Astrocyte (in vitro differentiated cells and primary cell): ENCODE measurements at regions not wholly inside any gene's neighbourhood (a gene's known extent, or its start where the extent isn't known, plus 50 kb on each side); places are given as distances from the start of the nearest gene placed in this dataset.

Experiments used
- DNase-seq: peaks from one replicate; pipeline ENCODE4 v3.0.0-alpha.2; 2010; ENCODE audit warnings: low read depth
- FAIRE-seq: peaks from 2 replicates; lab custom pipeline; 2011; peaks lifted over from hg19 to GRCh38; lab: Jason Lieb, UNC
- H2AFZ ChIP-seq: 2 replicates; pipeline ENCODE4 v1.6.0; 2012; ENCODE audit warnings: low read depth, low read length, inconsistent platforms
- H3K27ac ChIP-seq: 2 replicates; pipeline ENCODE4 v1.5.1; 2011; ENCODE audit warnings: low read depth, low read length, inconsistent platforms
- H3K27me3 ChIP-seq: 2 replicates; pipeline ENCODE4 v1.6.0; 2011; ENCODE audit warnings: low read length, inconsistent platforms; ENCODE audit not compliant: insufficient read depth
- H3K36me3 ChIP-seq: 2 replicates; pipeline ENCODE4 v1.5.1; 2011; ENCODE audit warnings: low read length, inconsistent platforms; ENCODE audit not compliant: insufficient read depth
- H3K4me1 ChIP-seq: 2 replicates; pipeline ENCODE4 v1.5.1; 2011; ENCODE audit warnings: low read length, inconsistent platforms; ENCODE audit not compliant: insufficient read depth
- H3K4me2 ChIP-seq: 2 replicates; pipeline ENCODE4 v1.6.0; 2012; ENCODE audit warnings: low read length, inconsistent platforms
- H3K4me3 ChIP-seq: 2 replicates; pipeline ENCODE4 v1.5.1; 2011; ENCODE audit warnings: low read depth, mild to moderate bottlenecking, low read length, inconsistent platforms; ENCODE audit not compliant: insufficient read depth
- H3K79me2 ChIP-seq: 2 replicates; pipeline ENCODE4 v1.6.0; 2012; ENCODE audit warnings: mild to moderate bottlenecking, low read length, inconsistent platforms; ENCODE audit not compliant: insufficient read depth
- H3K9ac ChIP-seq: 2 replicates; pipeline ENCODE4 v1.6.0; 2012; ENCODE audit warnings: mild to moderate bottlenecking, low read length, inconsistent platforms
- H3K9me3 ChIP-seq: 2 replicates; pipeline ENCODE4 v1.5.1; 2012; ENCODE audit warnings: low read depth, mild to moderate bottlenecking, low read length, inconsistent platforms; ENCODE audit not compliant: insufficient read depth
- H4K20me1 ChIP-seq: 2 replicates; pipeline ENCODE4 v1.6.0; 2012; ENCODE audit warnings: low read length, inconsistent platforms; ENCODE audit not compliant: insufficient read depth
- H3K27ac Mint-ChIP-seq: one replicate; pipeline ENCODE4 v1.8.0; 2021; ENCODE audit warnings: mild to moderate bottlenecking, mixed read lengths; ENCODE audit not compliant: unreplicated experiment
- H3K27me3 Mint-ChIP-seq: one replicate; pipeline ENCODE4 v1.8.0; 2021; ENCODE audit warnings: low read depth, mixed read lengths; ENCODE audit not compliant: unreplicated experiment
- H3K36me3 Mint-ChIP-seq: one replicate; pipeline ENCODE4 v1.8.0; 2021; ENCODE audit warnings: low read depth, mixed read lengths; ENCODE audit not compliant: unreplicated experiment
- H3K4me1 Mint-ChIP-seq: one replicate; pipeline ENCODE4 v1.8.0; 2021; ENCODE audit warnings: low read depth, mixed read lengths; ENCODE audit not compliant: unreplicated experiment
- H3K4me3 Mint-ChIP-seq: one replicate; pipeline ENCODE4 v1.8.0; 2021; ENCODE audit warnings: mild to moderate bottlenecking, moderate library complexity, mixed read lengths; ENCODE audit not compliant: unreplicated experiment
- H3K9me3 Mint-ChIP-seq: one replicate; pipeline ENCODE4 v1.8.0; 2021; ENCODE audit warnings: mild to moderate bottlenecking, mixed read lengths; ENCODE audit not compliant: unreplicated experiment
- CTCF ChIP-seq: IDR thresholded peaks from 2 replicates; pipeline ENCODE4 v1.5.1; 2011; ENCODE audit warnings: low read depth, mild to moderate bottlenecking, inconsistent platforms, low read length, moderate library complexity; ENCODE audit not compliant: insufficient read depth
- EZH2 ChIP-seq: IDR thresholded peaks from 2 replicates; pipeline ENCODE4 v1.6.1; 2012; ENCODE audit warnings: mild to moderate bottlenecking, low read length, inconsistent platforms; ENCODE audit not compliant: insufficient read depth

DNA sequence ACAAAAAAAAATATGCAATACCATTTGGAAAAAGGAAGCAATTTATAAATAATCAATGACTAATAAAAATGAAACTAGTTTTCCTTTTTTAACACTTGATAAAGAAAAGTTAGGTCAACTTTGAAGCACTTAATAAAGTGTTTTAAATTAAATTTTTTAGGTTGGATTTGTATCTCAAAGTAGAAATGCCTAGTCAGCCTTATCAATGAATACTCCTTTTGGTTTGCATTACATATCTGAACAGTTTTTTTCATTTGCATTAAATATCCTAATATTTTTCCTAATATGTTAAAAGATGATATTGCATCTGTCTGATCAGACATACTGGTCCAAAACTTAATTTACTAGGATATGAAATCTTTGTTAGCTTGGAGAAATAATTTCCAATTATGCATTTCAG is 155.8 kb upstream of the ZFP42 start:
- no peaks in the 10 kb centered on the region for H3K36me3 ChIP-seq
- H3K4me1 Mint-ChIP-seq: no peaks in the 10 kb centered on the region
- H3K9me3 Mint-ChIP-seq: no peaks in the 10 kb centered on the region
- no peaks in the 10 kb centered on the region for H3K27me3 Mint-ChIP-seq
- no peaks in the 10 kb centered on the region for H3K36me3 Mint-ChIP-seq
- H3K4me3 ChIP-seq: no peak overlapping the region
- FAIRE-seq: no peak
- H3K4me2 ChIP-seq: no peak overlapping the region
- DNase-seq: no peak
- H3K4me3 Mint-ChIP-seq: no peak overlapping the region
- no peaks in the 10 kb centered on the region for H3K4me1 ChIP-seq
- no peaks in the 10 kb centered on the region for H4K20me1 ChIP-seq
- TF ChIP-seq CTCF (no peak), EZH2 (no peak)
- H3K9ac ChIP-seq: no peak overlapping the region
- no peak overlapping the region for H3K27ac Mint-ChIP-seq
- no peak overlapping the region for H3K27ac ChIP-seq
- H3K9me3 ChIP-seq: no peaks in the 10 kb centered on the region
- H3K79me2 ChIP-seq: no peaks in the 10 kb centered on the region
- H2AFZ ChIP-seq: no peak overlapping the region
- H3K27me3 ChIP-seq: no peaks in the 10 kb centered on the region

DNA sequence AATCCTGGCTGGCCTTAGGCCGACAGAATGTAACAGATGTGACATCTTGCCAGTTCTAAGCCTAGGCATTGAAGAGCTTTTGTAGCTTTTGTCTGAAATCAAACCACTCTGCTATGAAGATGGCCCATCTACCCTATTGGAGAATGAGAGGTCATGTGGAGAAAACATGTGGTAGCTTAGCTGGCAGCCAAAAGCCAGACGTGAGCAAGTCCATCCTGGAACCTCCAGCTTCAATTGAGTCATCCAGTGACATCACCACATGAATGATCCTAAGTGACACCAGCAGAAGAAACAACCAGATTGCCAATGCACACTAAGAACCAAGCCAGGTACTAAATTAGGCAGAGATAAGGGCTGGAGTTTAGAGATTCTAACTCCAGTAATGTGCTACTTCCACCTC is 154.8 kb upstream of the ZFP42 start:
- Histone ChIP-seq H4K20me1 (no peaks in the 10 kb centered on the region), H3K4me1 (no peaks in the 10 kb centered on the region), H2AFZ (no peak overlapping the region), H3K4me3 (no peak overlapping the region), H3K27me3 (no peaks in the 10 kb centered on the region), H3K79me2 (no peaks in the 10 kb centered on the region), H3K36me3 (no peaks in the 10 kb centered on the region), H3K9ac (no peak overlapping the region), H3K9me3 (no peaks in the 10 kb centered on the region), H3K27ac (no peak overlapping the region), H3K4me2 (no peak overlapping the region)
- no peak for TF ChIP-seq EZH2
- TF ChIP-seq CTCF: no peak
- Mint-ChIP-seq H3K36me3 (no peaks in the 10 kb centered on the region), H3K9me3 (peaks cover 3% of the 10 kb centered on the region), H3K4me1 (no peaks in the 10 kb centered on the region), H3K4me3 (no peak overlapping the region), H3K27ac (no peak overlapping the region), H3K27me3 (no peaks in the 10 kb centered on the region)
- FAIRE-seq (no peak), DNase-seq (no peak)

DNA sequence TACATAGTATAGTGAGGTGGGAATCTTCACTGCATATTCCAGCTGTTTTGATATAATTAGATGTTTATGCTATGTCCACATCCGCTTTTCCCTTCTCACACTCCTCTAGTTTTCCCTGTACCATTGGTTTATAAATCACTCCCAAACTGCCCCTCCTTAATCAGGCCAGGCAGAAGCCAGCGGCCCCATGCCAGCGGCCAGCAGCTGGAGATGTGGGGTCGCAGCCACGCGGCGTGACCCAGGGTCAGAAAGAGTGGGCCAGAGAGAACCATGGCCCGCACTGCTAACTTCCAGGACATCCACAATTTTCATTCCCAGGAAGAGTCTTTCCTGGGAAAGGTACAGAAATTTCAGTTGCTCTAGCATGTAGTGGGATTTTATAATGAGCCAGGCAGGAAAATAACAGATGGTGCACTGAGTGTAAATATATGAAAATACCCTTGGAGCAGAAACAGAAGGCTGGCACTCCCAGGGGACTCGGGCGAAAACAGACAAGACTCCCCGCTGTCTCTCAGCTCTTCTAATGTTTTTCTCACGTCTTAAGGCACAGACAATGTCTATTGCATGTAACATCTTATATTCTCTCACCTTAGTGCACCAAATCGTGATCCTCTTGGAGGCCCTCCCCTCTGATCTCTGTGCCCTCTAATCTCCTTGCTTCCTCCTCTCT is 145.9 kb upstream of the ZFP42 start:
- Histone ChIP-seq H3K27me3 (no peaks in the 10 kb centered on the region), H3K27ac (no peak overlapping the region), H3K9me3 (no peaks in the 10 kb centered on the region), H3K9ac (no peak overlapping the region), H2AFZ (no peak overlapping the region), H3K4me3 (no peak overlapping the region), H4K20me1 (no peaks in the 10 kb centered on the region), H3K4me2 (no peak overlapping the region), H3K36me3 (no peaks in the 10 kb centered on the region), H3K79me2 (no peaks in the 10 kb centered on the region), H3K4me1 (no peaks in the 10 kb centered on the region)
- H3K4me1 Mint-ChIP-seq: no peaks in the 10 kb centered on the region
- no peak for DNase-seq
- no peaks in the 10 kb centered on the region for H3K36me3 Mint-ChIP-seq
- H3K9me3 Mint-ChIP-seq: peaks cover 15% of the 10 kb centered on the region
- H3K27ac Mint-ChIP-seq: no peak overlapping the region
- H3K4me3 Mint-ChIP-seq: no peak overlapping the region
- TF ChIP-seq EZH2 (no peak), CTCF (no peak)
- no peak for FAIRE-seq
- H3K27me3 Mint-ChIP-seq: no peaks in the 10 kb centered on the region
